Esophagus squamous epithelium (tissue), 5 donors: ENCODE measurements at regions not wholly inside any gene's neighbourhood (a gene's known extent, or its start where the extent isn't known, plus 50 kb on each side); places are given as distances from the start of the nearest gene placed in this dataset.

ENCODE experiments used
- DNase-seq: peaks from one replicate; lab custom pipeline; 2025; lab: John Stamatoyannopoulos, UW
- H3K27ac ChIP-seq, 4 donors: fragments of 200-600 bp; sonication (generic); one replicate each; pipeline ENCODE4 v1.5.1; 2016 to 2019; ENCODE audit warnings: mild to moderate bottlenecking in 1 of 4
- H3K27me3 ChIP-seq, 4 donors: fragments of 200-600 bp; sonication (generic); 1 replicate in 3 of 4; 2 replicates in 1 of 4; pipeline versions ENCODE4 v1.5.1 to v1.6.0; 2017 to 2021; ENCODE audit warnings: antibody characterized with exemption in 1 of 4
- H3K36me3 ChIP-seq, 3 donors: fragments of 200-600 bp; sonication (generic); one replicate each; pipeline ENCODE4 v1.5.1; 2016 to 2019
- H3K4me1 ChIP-seq, 3 donors: fragments of 200-600 bp; sonication (generic); one replicate each; pipeline ENCODE4 v1.5.1; 2017 to 2019
- H3K4me3 ChIP-seq, 4 donors: fragments of 200-600 bp; sonication (generic); 1 replicate in 3 of 4; 2 replicates in 1 of 4; pipeline ENCODE4 v1.5.1; 2016 to 2019; ENCODE audit warnings: mild to moderate bottlenecking in 2 of 4, moderate library complexity in 1 of 4
- H3K9me3 ChIP-seq, 3 donors: fragments of 200-600 bp; sonication (generic); one replicate each; pipeline ENCODE4 v1.5.1; 2016 to 2019
- POLR2A ChIP-seq, 4 donors: fragments of 450-650 bp; IDR thresholded peaks; one replicate each; pipeline ENCODE4 v1.6.1; 2017; ENCODE audit warnings: antibody characterized with exemption in 4 of 4, mild to moderate bottlenecking in 4 of 4, moderate library complexity in 3 of 4
- WGBS, 2 donors: methylation state at CpG; one replicate each; pipeline ENCODE4 v1.1.5; 2018; 5-methylcytosine and 5-hydroxymethylcytosine counted together
- intact Hi-C: fragments of 100-400 bp; cut with DNase I; formaldehyde crosslinking; loops from one replicate; pipeline ENCODE4 v1.15.0; 2022
- TF ChIP-seq, protein P1 (sequence below), 6 experiments: fragments of 450-650 bp in 4 of 6; fragments of 200-600 bp in 2 of 6; sonication (generic) in 2 of 6; IDR thresholded peaks; one replicate each; pipeline ENCODE4 v1.5.1; 2016 to 2019; ENCODE audit warnings: antibody characterized with exemption in 6 of 6, mild to moderate bottlenecking in 4 of 6, moderate library complexity in 4 of 6
- donor health status: DM: yes; HTN: yes; CAD: no.

DNA sequence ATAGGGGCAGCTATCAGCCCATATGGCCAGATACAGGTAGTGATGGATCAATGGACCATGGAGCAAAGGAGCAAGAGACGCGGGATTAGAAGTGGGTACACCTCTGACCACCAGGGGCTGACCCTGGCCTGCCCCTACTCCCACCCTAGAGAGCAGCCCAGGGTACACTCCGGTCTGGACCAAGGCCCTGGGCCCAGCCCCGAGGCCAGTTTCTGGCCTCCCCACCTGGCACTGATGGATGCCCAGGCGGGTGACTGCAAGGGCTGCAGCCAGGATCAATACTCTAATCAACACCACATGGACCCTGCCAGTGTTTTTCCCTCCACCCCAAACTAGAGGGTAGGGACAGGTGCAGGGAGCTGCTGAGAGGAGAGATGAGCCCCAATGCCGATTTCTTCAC, 74.1 kb upstream of the NECTIN1 start:
- H3K4me1 ChIP-seq, result no peaks in the 10 kb centered on the region
- no peaks in the 10 kb centered on the region for H3K9me3 ChIP-seq
- H3K27ac ChIP-seq, result no peak overlapping the region
- no peak overlapping the region for H3K4me3 ChIP-seq
- no peaks in the 10 kb centered on the region for H3K36me3 ChIP-seq
- peaks cover 0 to 21% (median 0%) of the 10 kb centered on the region in 4 donors for H3K27me3 ChIP-seq
- 89 to 92% methylated on average over 2 to 5 of the region's 6 CpGs for WGBS, 2 donors
- intact Hi-C loops, result no loop called here
- TF ChIP-seq, protein P1, sequence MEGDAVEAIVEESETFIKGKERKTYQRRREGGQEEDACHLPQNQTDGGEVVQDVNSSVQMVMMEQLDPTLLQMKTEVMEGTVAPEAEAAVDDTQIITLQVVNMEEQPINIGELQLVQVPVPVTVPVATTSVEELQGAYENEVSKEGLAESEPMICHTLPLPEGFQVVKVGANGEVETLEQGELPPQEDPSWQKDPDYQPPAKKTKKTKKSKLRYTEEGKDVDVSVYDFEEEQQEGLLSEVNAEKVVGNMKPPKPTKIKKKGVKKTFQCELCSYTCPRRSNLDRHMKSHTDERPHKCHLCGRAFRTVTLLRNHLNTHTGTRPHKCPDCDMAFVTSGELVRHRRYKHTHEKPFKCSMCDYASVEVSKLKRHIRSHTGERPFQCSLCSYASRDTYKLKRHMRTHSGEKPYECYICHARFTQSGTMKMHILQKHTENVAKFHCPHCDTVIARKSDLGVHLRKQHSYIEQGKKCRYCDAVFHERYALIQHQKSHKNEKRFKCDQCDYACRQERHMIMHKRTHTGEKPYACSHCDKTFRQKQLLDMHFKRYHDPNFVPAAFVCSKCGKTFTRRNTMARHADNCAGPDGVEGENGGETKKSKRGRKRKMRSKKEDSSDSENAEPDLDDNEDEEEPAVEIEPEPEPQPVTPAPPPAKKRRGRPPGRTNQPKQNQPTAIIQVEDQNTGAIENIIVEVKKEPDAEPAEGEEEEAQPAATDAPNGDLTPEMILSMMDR (IDR thresholded peaks at IDR 0.05), result no peak
- TF ChIP-seq POLR2A (IDR thresholded peaks at IDR 0.05), result no peak
- DNase-seq, result no peak

- 73 to 76% methylated on average over 3 to 5 of the region's 5 CpGs for WGBS, 2 donors
- intact Hi-C loops, result no loop called here
- no peaks in the 10 kb centered on the region for H3K36me3 ChIP-seq
These were observed 73.7 kb upstream of the NECTIN1 start for GRCh38 chr11:119802670-119803069.

DNA sequence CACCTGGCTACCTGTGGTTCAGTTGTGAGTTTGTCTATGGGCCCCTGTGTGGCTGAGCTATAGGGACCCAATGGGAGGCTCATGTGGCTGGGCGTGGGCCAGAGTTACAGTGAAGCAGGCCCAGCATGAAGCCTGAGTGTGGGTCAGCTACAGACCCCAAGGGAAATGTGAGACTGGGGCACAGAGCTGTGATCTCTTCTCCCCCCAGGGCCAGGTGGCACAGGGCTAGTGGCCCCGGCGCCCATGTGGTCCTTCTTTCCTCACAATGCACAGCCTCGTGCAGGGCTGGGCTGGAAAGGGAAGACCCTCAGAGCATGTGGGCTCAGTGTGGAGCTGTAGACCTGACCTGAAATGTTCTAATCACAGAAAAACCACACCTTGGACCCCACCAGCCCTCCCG, 71.6 kb upstream of the NECTIN1 start:
- no peak for DNase-seq
- 70% methylated on average over 1 of the region's 5 CpGs; no CpG with 5 or more reads in 1 of the 2 donors for WGBS, 2 donors

More at GRCh38 chr11:119802670-119803069, 73.7 kb upstream of the NECTIN1 start:
- no peak for DNase-seq
- no peak overlapping the region for H3K4me3 ChIP-seq
- H3K4me1 ChIP-seq, result no peaks in the 10 kb centered on the region
- TF ChIP-seq POLR2A (IDR thresholded peaks at IDR 0.05), result no peak
- TF ChIP-seq, protein P1 (IDR thresholded peaks at IDR 0.05), result no peak
- H3K27ac ChIP-seq, result no peak overlapping the region
- peaks cover 0 to 25% (median 0%) of the 10 kb centered on the region in 4 donors for H3K27me3 ChIP-seq
- no peaks in the 10 kb centered on the region for H3K9me3 ChIP-seq

DNA sequence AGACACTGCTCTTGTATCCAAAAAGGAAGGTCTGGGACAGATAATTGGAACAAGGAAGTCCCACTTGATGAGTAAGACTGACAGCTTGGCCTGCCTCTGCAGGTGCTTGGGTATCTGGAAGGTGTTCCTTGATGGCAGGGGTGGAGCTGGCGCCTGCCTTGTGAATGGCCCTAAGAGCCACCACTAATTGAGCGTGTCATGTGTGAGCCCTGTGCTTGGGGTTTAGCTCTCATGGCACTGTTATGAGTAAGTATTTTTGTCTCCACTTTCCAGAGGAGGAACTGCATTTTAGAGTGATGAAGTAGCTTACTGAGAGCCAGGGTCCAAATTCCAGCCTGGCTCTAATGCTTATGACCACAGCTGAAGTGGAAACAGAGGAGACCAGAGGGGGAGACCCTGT, 71.2 kb upstream of the NECTIN1 start:
- Histone ChIP-seq H3K27me3 (peaks cover 0 to 33% (median 0%) of the 10 kb centered on the region in 4 donors), H3K4me1 (peaks cover 0 to 6% (median 4%) of the 10 kb centered on the region in 3 donors), H3K27ac (no peak overlapping the region), H3K36me3 (no peaks in the 10 kb centered on the region), H3K9me3 (no peaks in the 10 kb centered on the region), H3K4me3 (no peak overlapping the region)
- intact Hi-C loops, result no loop called here
- TF ChIP-seq, protein P1 (IDR thresholded peaks at IDR 0.05), result no peak
- no peak for TF ChIP-seq POLR2A (IDR thresholded peaks at IDR 0.05)
- 63 to 90% methylated on average over 2 of the region's 2 CpGs for WGBS, 2 donors
- no peak for DNase-seq

More for the DNA sequence above, 71.6 kb upstream of the NECTIN1 start:
- H3K27me3 ChIP-seq, result peaks cover 0 to 34% (median 0%) of the 10 kb centered on the region in 4 donors
- intact Hi-C loops, result no loop called here
- TF ChIP-seq, protein P1 (IDR thresholded peaks at IDR 0.05), result no peak
- TF ChIP-seq POLR2A (IDR thresholded peaks at IDR 0.05), result no peak
- no peaks in the 10 kb centered on the region for H3K9me3 ChIP-seq
- H3K27ac ChIP-seq, result no peak overlapping the region
- peaks cover 0 to 2% (median under 1%) of the 10 kb centered on the region in 3 donors for H3K4me1 ChIP-seq
- no peaks in the 10 kb centered on the region for H3K36me3 ChIP-seq
- no peak overlapping the region for H3K4me3 ChIP-seq

- intact Hi-C loops, result no loop called here
- no peak for TF ChIP-seq POLR2A (IDR thresholded peaks at IDR 0.05)
- TF ChIP-seq, protein P1 (IDR thresholded peaks at IDR 0.05), result no peak
These were observed 69.7 kb upstream of the NECTIN1 start for GRCh38 chr11:119798656-119799055.

More at GRCh38 chr11:119798656-119799055, 69.7 kb upstream of the NECTIN1 start:
- H3K27me3 ChIP-seq, result peaks cover 0 to 43% (median 0%) of the 10 kb centered on the region in 4 donors
- no peak for DNase-seq
- 64 to 69% methylated on average over 3 of the region's 3 CpGs for WGBS, 2 donors
- H3K9me3 ChIP-seq, result no peaks in the 10 kb centered on the region
- H3K4me1 ChIP-seq, result peaks cover 3 to 12% (median 4%) of the 10 kb centered on the region in 3 donors
- H3K36me3 ChIP-seq, result no peaks in the 10 kb centered on the region
- H3K27ac ChIP-seq, result no peak overlapping the region
- H3K4me3 ChIP-seq, result no peak overlapping the region
